DND-41 (cell line): ENCODE measurements at regions not wholly inside any gene's neighbourhood (a gene's known extent, or its start where the extent isn't known, plus 50 kb on each side); places are given as distances from the start of the nearest gene placed in this dataset.

Experiments
- ATAC-seq: fragments of 200-7000 bp; cut with Tn5 transposase; 3 replicates; pipeline ENCODE4 v1.9.1; 2021; ENCODE audit warnings: low read depth; ENCODE audit not compliant: insufficient read depth
- DNase-seq: peaks from one replicate; pipeline ENCODE4 v3.0.0-alpha.2; 2020
- H2AFZ ChIP-seq: 2 replicates; pipeline ENCODE4 v1.6.0; 2012; ENCODE audit warnings: low read depth, low read length
- H3K27ac ChIP-seq: 2 replicates; pipeline ENCODE4 v1.5.1; 2012; ENCODE audit warnings: low read length, inconsistent platforms
- H3K27me3 ChIP-seq: fragments of 200-600 bp; sonication (generic); 2 replicates; pipeline ENCODE4 v1.6.0; 2012; ENCODE audit warnings: low read length, mild to moderate bottlenecking, inconsistent platforms; ENCODE audit not compliant: insufficient read depth, poor library complexity
- H3K36me3 ChIP-seq: 2 replicates; pipeline ENCODE4 v1.5.1; 2012; ENCODE audit warnings: low read length, inconsistent platforms; ENCODE audit not compliant: insufficient read depth
- H3K4me1 ChIP-seq: 2 replicates; pipeline ENCODE4 v1.5.1; 2012; ENCODE audit warnings: mild to moderate bottlenecking, low read length; ENCODE audit not compliant: insufficient read depth
- H3K4me2 ChIP-seq: 2 replicates; pipeline ENCODE4 v1.6.0; 2012; ENCODE audit warnings: mild to moderate bottlenecking, moderate library complexity, low read length, inconsistent platforms; ENCODE audit not compliant: insufficient read depth
- H3K4me3 ChIP-seq, 2 experiments: fragments of 200-600 bp in 1 of 2; shearing (Covaris generic) in 1 of 2; 2 replicates each; pipeline ENCODE4 v1.5.1; 2012 to 2016; ENCODE audit warnings: inconsistent platforms in 2 of 2, low read length in 2 of 2, mild to moderate bottlenecking in 2 of 2, low read depth in 1 of 2, moderate library complexity in 1 of 2
- H3K79me2 ChIP-seq: 2 replicates; pipeline ENCODE4 v1.6.0; 2012; ENCODE audit warnings: low read length, inconsistent platforms; ENCODE audit not compliant: insufficient read depth
- H3K9ac ChIP-seq: 2 replicates; pipeline ENCODE4 v1.6.0; 2012; ENCODE audit warnings: low read depth, mild to moderate bottlenecking, inconsistent platforms, low read length, moderate library complexity
- H3K9me3 ChIP-seq: 2 replicates; pipeline ENCODE4 v1.5.1; 2012; ENCODE audit warnings: low read length, moderate library complexity, mild to moderate bottlenecking, inconsistent platforms; ENCODE audit not compliant: insufficient read depth, severe bottlenecking
- H4K20me1 ChIP-seq: 2 replicates; pipeline ENCODE4 v1.6.0; 2012; ENCODE audit warnings: low read length; ENCODE audit not compliant: insufficient read depth
- CTCF ChIP-seq: IDR thresholded peaks from 2 replicates; pipeline ENCODE4 v1.5.1; 2012; ENCODE audit warnings: borderline replicate concordance, low read length, moderate library complexity, mild to moderate bottlenecking; ENCODE audit not compliant: poor library complexity, severe bottlenecking; ENCODE audit errors: extremely low read depth
- EZH2 ChIP-seq: IDR thresholded peaks from 3 replicates; pipeline ENCODE4 v1.6.1; 2012; ENCODE audit warnings: borderline replicate concordance, low read depth, mild to moderate bottlenecking, moderate library complexity, low read length, inconsistent platforms; ENCODE audit not compliant: severe bottlenecking

DNA sequence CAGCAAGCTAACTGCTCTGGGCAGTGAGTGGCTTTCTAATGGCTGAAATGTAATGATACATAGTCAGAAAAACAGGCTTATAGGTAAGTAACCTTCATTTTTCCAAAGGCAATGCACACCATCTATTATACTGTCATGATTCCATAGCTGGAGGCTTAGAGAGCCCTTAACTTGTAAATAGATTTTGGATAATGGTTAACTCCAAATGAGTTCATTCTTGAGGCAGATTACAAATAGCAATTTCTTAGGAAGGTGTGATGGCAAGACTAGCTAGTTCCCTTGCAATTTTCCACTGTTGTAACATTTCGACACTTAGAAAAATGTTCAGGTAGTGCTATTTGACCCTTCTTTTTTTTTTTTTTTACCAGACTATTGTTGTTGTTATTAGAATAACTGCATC is 789.8 kb upstream of the PCDH9 start:
- no peak for ATAC-seq
- no peak for TF ChIP-seq EZH2
- no peak for TF ChIP-seq CTCF
- no peaks in the 10 kb centered on the region for H3K9me3 ChIP-seq
- H3K27ac ChIP-seq: no peak overlapping the region
- H3K36me3 ChIP-seq: no peaks in the 10 kb centered on the region
- no peak overlapping the region for H2AFZ ChIP-seq
- H3K4me2 ChIP-seq: no peak overlapping the region
- no peak overlapping the region for H3K4me3 ChIP-seq
- DNase-seq: no peak
- H3K9ac ChIP-seq: no peak overlapping the region
- H4K20me1 ChIP-seq: no peaks in the 10 kb centered on the region
- no peaks in the 10 kb centered on the region for H3K27me3 ChIP-seq
- no peaks in the 10 kb centered on the region for H3K4me1 ChIP-seq
- H3K79me2 ChIP-seq: no peaks in the 10 kb centered on the region

- H3K4me3 ChIP-seq: no peak overlapping the region
- H3K4me1 ChIP-seq: no peaks in the 10 kb centered on the region
- no peaks in the 10 kb centered on the region for H3K36me3 ChIP-seq
- no peak overlapping the region for H3K27ac ChIP-seq
- no peak overlapping the region for H3K9ac ChIP-seq
- ATAC-seq: no peak
- no peak for DNase-seq
- H3K9me3 ChIP-seq: no peaks in the 10 kb centered on the region
- no peaks in the 10 kb centered on the region for H4K20me1 ChIP-seq
- H2AFZ ChIP-seq: no peak overlapping the region
- H3K4me2 ChIP-seq: no peak overlapping the region
- TF ChIP-seq CTCF: no peak
- TF ChIP-seq EZH2: no peak
- H3K79me2 ChIP-seq: no peaks in the 10 kb centered on the region
- H3K27me3 ChIP-seq: no peaks in the 10 kb centered on the region
Observed at GRCh38 chr13:68009546-68009945, 779.4 kb upstream of the PCDH9 start.

DNA sequence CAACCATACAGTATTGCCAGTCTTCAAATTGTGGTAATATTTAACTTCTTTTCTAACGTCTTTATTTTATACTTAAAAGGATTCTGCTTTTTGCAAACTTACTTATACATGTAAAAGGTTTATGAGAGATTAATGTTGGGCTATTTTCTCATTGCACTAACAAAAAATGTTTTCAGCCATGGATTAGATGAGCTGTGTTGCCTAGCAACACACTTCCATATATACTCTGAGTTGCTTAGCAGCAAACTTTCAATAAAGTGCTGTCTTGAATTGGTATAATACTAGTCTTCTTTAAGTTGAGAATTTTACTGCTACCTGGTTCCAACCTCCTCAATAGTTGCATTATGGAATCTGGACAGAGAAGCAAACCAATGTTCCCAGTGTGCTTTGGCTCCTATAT is 777.4 kb upstream of the PCDH9 start:
- no peaks in the 10 kb centered on the region for H3K36me3 ChIP-seq
- TF ChIP-seq EZH2: no peak
- no peak for TF ChIP-seq CTCF
- H4K20me1 ChIP-seq: no peaks in the 10 kb centered on the region
- H3K4me1 ChIP-seq: no peaks in the 10 kb centered on the region
- no peak overlapping the region for H3K4me3 ChIP-seq
- H3K9me3 ChIP-seq: no peaks in the 10 kb centered on the region
- ATAC-seq (no peak), DNase-seq (no peak)
- no peak overlapping the region for H3K9ac ChIP-seq
- no peak overlapping the region for H2AFZ ChIP-seq
- no peaks in the 10 kb centered on the region for H3K27me3 ChIP-seq
- H3K4me2 ChIP-seq: no peak overlapping the region
- no peaks in the 10 kb centered on the region for H3K79me2 ChIP-seq
- H3K27ac ChIP-seq: no peak overlapping the region

- no peak overlapping the region for H2AFZ ChIP-seq
- no peaks in the 10 kb centered on the region for H3K36me3 ChIP-seq
- no peaks in the 10 kb centered on the region for H3K9me3 ChIP-seq
- no peak for DNase-seq
- no peaks in the 10 kb centered on the region for H3K4me1 ChIP-seq
- no peak overlapping the region for H3K9ac ChIP-seq
- TF ChIP-seq CTCF: no peak
- no peak for TF ChIP-seq EZH2
- no peak overlapping the region for H3K4me2 ChIP-seq
- H3K79me2 ChIP-seq: no peaks in the 10 kb centered on the region
- no peaks in the 10 kb centered on the region for H3K27me3 ChIP-seq
- H3K27ac ChIP-seq: no peak overlapping the region
- no peaks in the 10 kb centered on the region for H4K20me1 ChIP-seq
- H3K4me3 ChIP-seq: no peak overlapping the region
- no peak for ATAC-seq
Observed at GRCh38 chr13:67996101-67996500, 766.0 kb upstream of the PCDH9 start.
